HG02610 (cell line): ENCODE measurements at regions not wholly inside any gene's neighbourhood (a gene's known extent, or its start where the extent isn't known, plus 50 kb on each side); places are given as distances from the start of the nearest gene placed in this dataset.

Source experiments
- ATAC-seq: cut with Tn5 transposase; IDR thresholded peaks from one replicate; pipeline ENCODE4 v1.9.1; 2021; ENCODE audit warnings: mild to moderate bottlenecking, moderate library complexity; ENCODE audit not compliant: unreplicated experiment

- no peak for ATAC-seq
These were observed 479.0 kb upstream of the SALL1 start for GRCh38 chr16:51630076-51630475.

- no peak for ATAC-seq
These were observed 478.5 kb upstream of the SALL1 start for GRCh38 chr16:51629576-51629975.

GRCh38 chr16:51624080-51624775 is 473.2 kb upstream of the SALL1 start:
- no peak for ATAC-seq

- no peak for ATAC-seq
These were observed 470.5 kb upstream of the SALL1 start for GRCh38 chr16:51621610-51622009.

GRCh38 chr16:51615141-51615540 is 464.1 kb upstream of the SALL1 start:
- no peak for ATAC-seq

GRCh38 chr16:51607201-51607651 is 456.2 kb upstream of the SALL1 start:
- ATAC-seq = no peak

- ATAC-seq = no peak
These were observed 445.2 kb upstream of the SALL1 start for GRCh38 chr16:51596247-51596646.

- ATAC-seq = no peak
These were observed 441.6 kb upstream of the SALL1 start for GRCh38 chr16:51592535-51593300.

- no peak for ATAC-seq
These were observed 441.0 kb upstream of the SALL1 start for GRCh38 chr16:51592001-51592501.

- no peak for ATAC-seq
These were observed 440.4 kb upstream of the SALL1 start for GRCh38 chr16:51591480-51591879.

- ATAC-seq = no peak
These were observed 428.7 kb upstream of the SALL1 start for GRCh38 chr16:51579652-51580360.

- no peak for ATAC-seq
These were observed 426.7 kb upstream of the SALL1 start for GRCh38 chr16:51577621-51578303.

- ATAC-seq = no peak
These were observed 425.6 kb upstream of the SALL1 start for GRCh38 chr16:51576498-51577195.

- no peak for ATAC-seq
These were observed 422.1 kb upstream of the SALL1 start for GRCh38 chr16:51573191-51573590.

GRCh38 chr16:51569203-51569931 is 418.3 kb upstream of the SALL1 start:
- ATAC-seq = peak; percentile 60

GRCh38 chr16:51567911-51568310 is 416.8 kb upstream of the SALL1 start:
- ATAC-seq = no peak

GRCh38 chr16:51565184-51565583 is 414.1 kb upstream of the SALL1 start:
- ATAC-seq = peak; percentile 45

- ATAC-seq = no peak
These were observed 411.8 kb upstream of the SALL1 start for GRCh38 chr16:51562891-51563290.

GRCh38 chr16:51559901-51560300 is 408.8 kb upstream of the SALL1 start:
- no peak for ATAC-seq

GRCh38 chr16:51557670-51558069 is 406.6 kb upstream of the SALL1 start:
- no peak for ATAC-seq
